ENCODE measurements at regions not wholly inside any gene's neighbourhood (a gene's known extent, or its start where the extent isn't known, plus 50 kb on each side); places are given as distances from the start of the nearest gene placed in this dataset.

DNA sequence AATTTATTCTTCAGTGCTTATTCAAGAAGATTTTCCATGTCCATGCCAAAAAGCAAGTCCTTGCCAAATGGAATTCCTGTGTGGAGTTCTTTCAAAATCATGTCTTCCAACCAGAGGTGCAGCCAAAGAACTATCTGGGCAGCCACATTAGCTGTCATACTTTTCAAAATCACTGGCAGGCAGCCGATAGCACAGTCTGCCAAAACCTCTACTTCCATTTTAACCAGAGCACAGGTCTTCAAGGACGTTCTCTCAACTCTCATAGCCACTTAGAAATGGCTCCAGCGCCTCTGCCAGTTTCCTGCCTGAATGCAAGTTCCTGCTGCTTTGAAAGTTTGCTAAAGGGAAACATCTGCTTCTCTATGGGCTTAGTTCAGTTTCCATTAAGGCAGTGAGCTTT, 975.7 kb upstream of the ADGRL4 start:
- TF ChIP-seq CTCF (IDR thresholded peaks at IDR 0.05; ENCODE audit: insufficient read depth, low read length, poor library complexity, severe bottlenecking) = no peak
- no peak for TF ChIP-seq EZH2phosphoT487 (conservative IDR thresholded peaks at IDR 0.05; ENCODE audit: low read length)

All from SU-DHL-6 (cell line).